ENCODE measurements at regions not wholly inside any gene's neighbourhood (a gene's known extent, or its start where the extent isn't known, plus 50 kb on each side); places are given as distances from the start of the nearest gene placed in this dataset.
"Not testable (repeated sequence)": the region's sequence is repeated elsewhere in the genome, so short reads cannot be mapped to it uniquely, and the experiment has no call there.

GRCh38 chr4:26048378-26048882 is 134.4 kb downstream of the SMIM20 start:
- DNase-seq = peak; percentile 42

- DNase-seq = no peak
Measured at GRCh38 chr4:26048950-26049349, 134.9 kb downstream of the SMIM20 start.

- no peak for DNase-seq
Measured at GRCh38 chr4:26049447-26049846, 135.4 kb downstream of the SMIM20 start.

- DNase-seq = no peak
Measured at GRCh38 chr4:26050212-26050643, 136.2 kb downstream of the SMIM20 start.

GRCh38 chr4:26050671-26051070 is 136.7 kb downstream of the SMIM20 start:
- no peak for DNase-seq

- DNase-seq = no peak
Measured at GRCh38 chr4:26051240-26051639, 137.2 kb downstream of the SMIM20 start.

GRCh38 chr4:26052663-26053541 is 138.9 kb downstream of the SMIM20 start:
- no peak for DNase-seq

- DNase-seq = no peak
Measured at GRCh38 chr4:26053761-26054160, 139.7 kb downstream of the SMIM20 start.

- no peak for DNase-seq
Measured at GRCh38 chr4:26055855-26056254, 141.8 kb downstream of the SMIM20 start.

- DNase-seq = no peak
Measured at GRCh38 chr4:26056406-26056805, 142.4 kb downstream of the SMIM20 start.

GRCh38 chr4:26057839-26058238 is 143.8 kb downstream of the SMIM20 start:
- not testable (repeated sequence) for DNase-seq

GRCh38 chr4:26058537-26058936 is 144.5 kb downstream of the SMIM20 start:
- DNase-seq = no peak

GRCh38 chr4:26059391-26060154 is 145.6 kb downstream of the SMIM20 start:
- DNase-seq = no peak

- no peak for DNase-seq
Measured at GRCh38 chr4:26060286-26060685, 146.3 kb downstream of the SMIM20 start.

- DNase-seq = no peak
Measured at GRCh38 chr4:26061248-26061986, 147.4 kb downstream of the SMIM20 start.

GRCh38 chr4:26062215-26062614 is 148.2 kb downstream of the SMIM20 start:
- no peak for DNase-seq

- DNase-seq = not testable (repeated sequence)
Measured at GRCh38 chr4:26064009-26064408, 150.0 kb downstream of the SMIM20 start.

GRCh38 chr4:26065833-26066232 is 151.8 kb downstream of the SMIM20 start:
- no peak for DNase-seq

GRCh38 chr4:26067035-26067434 is 153.0 kb downstream of the SMIM20 start:
- DNase-seq = no peak

- DNase-seq = no peak
Measured at GRCh38 chr4:26069218-26069617, 155.2 kb downstream of the SMIM20 start.

- DNase-seq = no peak
Measured at GRCh38 chr4:26071688-26072087, 157.7 kb downstream of the SMIM20 start.

GRCh38 chr4:26073886-26074560 is 160.0 kb downstream of the SMIM20 start:
- DNase-seq = no peak
